ENCODE measurements at regions not wholly inside any gene's neighbourhood (a gene's known extent, or its start where the extent isn't known, plus 50 kb on each side); places are given as distances from the start of the nearest gene placed in this dataset.

DNA sequence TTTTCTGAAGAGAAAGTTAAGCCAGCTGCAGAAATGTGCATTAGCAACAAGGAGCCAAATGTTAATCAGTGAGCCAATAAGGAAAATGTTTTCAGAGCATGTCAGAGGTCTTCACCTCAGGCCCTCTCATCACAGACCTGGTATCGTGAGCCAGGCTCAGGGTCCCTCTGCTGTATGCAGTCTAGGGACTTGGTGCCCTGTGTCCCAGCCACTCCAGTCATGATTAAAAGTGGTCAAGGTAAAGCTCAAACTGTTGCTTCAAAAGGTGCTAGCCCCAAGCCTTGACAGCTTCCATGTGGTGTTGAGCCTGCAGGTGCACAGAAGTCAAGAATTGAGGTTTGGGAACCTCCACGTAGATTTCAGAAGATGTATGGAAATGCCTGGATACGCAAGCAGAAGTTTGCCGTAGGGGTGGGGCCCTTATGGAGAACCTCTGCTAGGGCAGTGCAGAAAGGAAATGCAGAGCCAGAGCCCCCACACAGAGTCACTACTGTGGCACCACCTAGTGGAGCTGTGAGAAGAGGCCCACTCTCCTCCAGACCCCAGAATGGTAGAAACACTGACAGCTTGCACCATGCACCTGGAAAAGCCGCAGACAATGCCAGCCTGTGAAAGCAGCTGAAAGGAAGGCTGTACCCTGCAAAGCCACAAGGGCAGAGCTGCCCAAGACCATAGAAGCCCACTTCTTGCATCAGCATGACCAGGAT lies 1128.7 kb downstream of the AMY1C start:
- TF ChIP-seq HNF4G (IDR thresholded peaks at IDR 0.05) (no peak), YY1 (IDR thresholded peaks at IDR 0.05) (no peak), SP1 (IDR thresholded peaks at IDR 0.05) (no peak), CTCF (IDR thresholded peaks at IDR 0.05; ENCODE audit: low read depth, low read length, missing input control) (no peak), RAD21 (IDR thresholded peaks at IDR 0.05) (no peak), TAF1 (conservative IDR thresholded peaks at IDR 0.05) (no peak), RXRA (IDR thresholded peaks at IDR 0.05) (no peak), NR2F2 (IDR thresholded peaks at IDR 0.05) (no peak)
- TF ChIP-seq, protein P1, sequence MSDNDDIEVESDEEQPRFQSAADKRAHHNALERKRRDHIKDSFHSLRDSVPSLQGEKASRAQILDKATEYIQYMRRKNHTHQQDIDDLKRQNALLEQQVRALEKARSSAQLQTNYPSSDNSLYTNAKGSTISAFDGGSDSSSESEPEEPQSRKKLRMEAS (IDR thresholded peaks at IDR 0.05) = no peak
- Histone ChIP-seq H3K4me1 (ENCODE audit: control insufficient read depth in 4 of 4, insufficient read depth in 4 of 4, low read length in 3 of 4) (no peaks in the 10 kb centered on the region), H3K36me3 (ENCODE audit: control insufficient read depth in 4 of 4, insufficient read depth in 3 of 4, low read depth in 1 of 4, low read length in 3 of 4) (no peaks in the 10 kb centered on the region), H3K27me3 (ENCODE audit: control insufficient read depth in 4 of 4, insufficient read depth in 4 of 4, low read length in 3 of 4) (no peaks in the 10 kb centered on the region), H3K9me3 (ENCODE audit: control insufficient read depth in 4 of 4, low read length in 3 of 4) (no peaks in the 10 kb centered on the region), H3K9ac (ENCODE audit: low read depth in 1 of 2, low read length in 2 of 2) (no peak overlapping the region), H3K4me3 (ENCODE audit: low read depth in 1 of 3, low read length in 3 of 3) (no peak overlapping the region), H3K27ac (ENCODE audit: low read depth in 1 of 2, low read length in 2 of 2) (no peak overlapping the region)
- no peak for DNase-seq (ENCODE audit: low spot score)
- WGBS = 42% methylated on average over 5 of the region's 5 CpGs

- 73% methylated on average over 2 of the region's 2 CpGs for WGBS
- no peak for TF ChIP-seq HNF4A (conservative IDR thresholded peaks at IDR 0.05)
- no peak for TF ChIP-seq HNF4G (IDR thresholded peaks at IDR 0.05)
- TF ChIP-seq RXRA (IDR thresholded peaks at IDR 0.05) = no peak
- no peak for TF ChIP-seq CTCF (IDR thresholded peaks at IDR 0.05; ENCODE audit: low read depth, low read length, missing input control)
- no peak for TF ChIP-seq FOXA2 (IDR thresholded peaks at IDR 0.05)
- TF ChIP-seq, protein P1 (IDR thresholded peaks at IDR 0.05) = no peak
- TF ChIP-seq, protein P2, sequence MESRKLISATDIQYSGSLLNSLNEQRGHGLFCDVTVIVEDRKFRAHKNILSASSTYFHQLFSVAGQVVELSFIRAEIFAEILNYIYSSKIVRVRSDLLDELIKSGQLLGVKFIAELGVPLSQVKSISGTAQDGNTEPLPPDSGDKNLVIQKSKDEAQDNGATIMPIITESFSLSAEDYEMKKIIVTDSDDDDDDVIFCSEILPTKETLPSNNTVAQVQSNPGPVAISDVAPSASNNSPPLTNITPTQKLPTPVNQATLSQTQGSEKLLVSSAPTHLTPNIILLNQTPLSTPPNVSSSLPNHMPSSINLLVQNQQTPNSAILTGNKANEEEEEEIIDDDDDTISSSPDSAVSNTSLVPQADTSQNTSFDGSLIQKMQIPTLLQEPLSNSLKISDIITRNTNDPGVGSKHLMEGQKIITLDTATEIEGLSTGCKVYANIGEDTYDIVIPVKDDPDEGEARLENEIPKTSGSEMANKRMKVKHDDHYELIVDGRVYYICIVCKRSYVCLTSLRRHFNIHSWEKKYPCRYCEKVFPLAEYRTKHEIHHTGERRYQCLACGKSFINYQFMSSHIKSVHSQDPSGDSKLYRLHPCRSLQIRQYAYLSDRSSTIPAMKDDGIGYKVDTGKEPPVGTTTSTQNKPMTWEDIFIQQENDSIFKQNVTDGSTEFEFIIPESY (IDR thresholded peaks at IDR 0.05) = no peak
- no peak for TF ChIP-seq YY1 (IDR thresholded peaks at IDR 0.05)
- no peak for TF ChIP-seq TAF1 (conservative IDR thresholded peaks at IDR 0.05)
- no peak for TF ChIP-seq GABPA (IDR thresholded peaks at IDR 0.05 in 1 of 2, conservative IDR thresholded peaks at IDR 0.05 in 1 of 2)
- no peak for TF ChIP-seq SP1 (IDR thresholded peaks at IDR 0.05)
- TF ChIP-seq RAD21 (IDR thresholded peaks at IDR 0.05) = no peak
- no peak for TF ChIP-seq EGR1 (IDR thresholded peaks at IDR 0.05; ENCODE audit: low read depth in 2 of 2)
- TF ChIP-seq JUND (IDR thresholded peaks at IDR 0.05) = no peak
- no peak for TF ChIP-seq ATF3 (IDR thresholded peaks at IDR 0.05)
Observed at GRCh38 chr1:104884939-104885338, 1135.2 kb downstream of the AMY1C start.

More at GRCh38 chr1:104884939-104885338, 1135.2 kb downstream of the AMY1C start:
- Histone ChIP-seq H3K27ac (ENCODE audit: low read depth in 1 of 2, low read length in 2 of 2) (no peak overlapping the region), H3K9ac (ENCODE audit: low read depth in 1 of 2, low read length in 2 of 2) (no peak overlapping the region), H3K4me1 (ENCODE audit: control insufficient read depth in 4 of 4, insufficient read depth in 4 of 4, low read length in 3 of 4) (no peaks in the 10 kb centered on the region), H3K36me3 (ENCODE audit: control insufficient read depth in 4 of 4, insufficient read depth in 3 of 4, low read depth in 1 of 4, low read length in 3 of 4) (no peaks in the 10 kb centered on the region), H3K9me3 (ENCODE audit: control insufficient read depth in 4 of 4, low read length in 3 of 4) (no peaks in the 10 kb centered on the region), H3K4me3 (ENCODE audit: low read depth in 1 of 3, low read length in 3 of 3) (no peak overlapping the region), H3K27me3 (ENCODE audit: control insufficient read depth in 4 of 4, insufficient read depth in 4 of 4, low read length in 3 of 4) (no peaks in the 10 kb centered on the region)
- no peak for DNase-seq (ENCODE audit: low spot score)

Data from liver (tissue), 8 donors.